VCaP (cell line): ENCODE measurements at regions not wholly inside any gene's neighbourhood (a gene's known extent, or its start where the extent isn't known, plus 50 kb on each side); places are given as distances from the start of the nearest gene placed in this dataset.

Experiments
- H3K27ac ChIP-seq: fragments of 450-650 bp; 2 replicates; pipeline ENCODE4 v1.5.1; 2017
- CTCF ChIP-seq: fragments of 450-650 bp; conservative IDR thresholded peaks from 2 replicates; pipeline ENCODE4 v1.5.1; 2017; ENCODE audit warnings: mild to moderate bottlenecking, moderate library complexity

GRCh38 chr14:38419579-38419978 is 163.7 kb upstream of the CLEC14A start:
- TF ChIP-seq CTCF = no peak
- no peak overlapping the region for H3K27ac ChIP-seq

- TF ChIP-seq CTCF = no peak
- no peak overlapping the region for H3K27ac ChIP-seq
Measured at GRCh38 chr14:38412654-38413053, 156.8 kb upstream of the CLEC14A start.

GRCh38 chr14:38410442-38410841 is 154.5 kb upstream of the CLEC14A start:
- no peak for TF ChIP-seq CTCF
- H3K27ac ChIP-seq = no peak overlapping the region

- no peak overlapping the region for H3K27ac ChIP-seq
- no peak for TF ChIP-seq CTCF
Measured at GRCh38 chr14:38409071-38409705, 153.3 kb upstream of the CLEC14A start.

- no peak for TF ChIP-seq CTCF
- no peak overlapping the region for H3K27ac ChIP-seq
Measured at GRCh38 chr14:38405851-38406635, 150.2 kb upstream of the CLEC14A start.

- H3K27ac ChIP-seq = no peak overlapping the region
- no peak for TF ChIP-seq CTCF
Measured at GRCh38 chr14:38404616-38405015, 148.7 kb upstream of the CLEC14A start.

- no peak for TF ChIP-seq CTCF
- no peak overlapping the region for H3K27ac ChIP-seq
Measured at GRCh38 chr14:38404100-38404541, 148.2 kb upstream of the CLEC14A start.
